A549 (cell line): ENCODE measurements at regions not wholly inside any gene's neighbourhood (a gene's known extent, or its start where the extent isn't known, plus 50 kb on each side); places are given as distances from the start of the nearest gene placed in this dataset.
A peak's percentile ranks its signal among the peaks of the same experiment; 100 is the strongest.

Experiments used
- ATAC-seq, 2 experiments: fragments of 200-7000 bp in 1 of 2; fragments of >200 bp in 1 of 2; cut with Nextera tagmentation in 1 of 2; cut with Tn5 transposase in 1 of 2; 3 replicates each; pipeline versions ENCODE4 v1.8.0 to v1.9.1; 2018 to 2020; ENCODE audit warnings: mild to moderate bottlenecking in 1 of 2, moderate library complexity in 1 of 2
- CTCF ChIA-PET: fragments of 300-600 bp; sonication (Branson Sonifier 250); formaldehyde crosslinking; extraction: SDS; loops from one replicate; lab custom pipeline; 2021; ENCODE audit warnings: antibody characterized with exemption, inconsistent platforms; lab: Yijun Ruan, JAX
- POLR2A ChIA-PET: fragments of 350-600 bp; formaldehyde crosslinking; extraction: SDS; loops from one replicate; lab custom pipeline; 2021; ENCODE audit warnings: antibody characterized with exemption, inconsistent platforms; lab: Yijun Ruan, JAX
- DNase-seq, 2 experiments: peaks; one replicate each; pipeline versions ENCODE4 v3.0.0 to v3.0.0-alpha.2; 2011 to 2016; ENCODE audit warnings: low read depth in 1 of 2, low spot score in 1 of 2
- FAIRE-seq: peaks from 2 replicates; lab custom pipeline; 2011; peaks lifted over from hg19 to GRCh38; lab: Jason Lieb, UNC
- H3K27ac ChIP-seq, 2 experiments: fragments of >200 bp; sonication (Bioruptor Twin); formaldehyde crosslinking; 3 replicates each; pipeline ENCODE4 v1.5.1; 2016 to 2017
- H3K4me1 ChIP-seq: fragments of >200 bp; sonication (Bioruptor Twin); formaldehyde crosslinking; 3 replicates; pipeline ENCODE4 v1.6.1; 2016
- H3K4me2 ChIP-seq: fragments of >200 bp; sonication (Bioruptor Twin); formaldehyde crosslinking; 3 replicates; pipeline ENCODE4 v1.6.1; 2016
- H3K4me3 ChIP-seq: fragments of >200 bp; sonication (Bioruptor Twin); formaldehyde crosslinking; 3 replicates; pipeline ENCODE4 v1.5.1; 2016
- H3K9me3 ChIP-seq: fragments of >200 bp; sonication (Bioruptor Twin); formaldehyde crosslinking; 3 replicates; pipeline ENCODE4 v1.6.1; 2016
- BCL3 ChIP-seq: fragments of >200 bp; sonication (Bioruptor Twin); formaldehyde crosslinking; IDR thresholded peaks from 3 replicates; pipeline ENCODE4 v1.6.1; 2016
- BHLHE40 ChIP-seq: IDR thresholded peaks from 2 replicates; pipeline ENCODE4 v1.6.1; 2012; ENCODE audit warnings: low read depth, low read length, inconsistent platforms
- E2F6 ChIP-seq: IDR thresholded peaks from 2 replicates; pipeline ENCODE4 v1.6.1; 2012; ENCODE audit warnings: low read depth, borderline replicate concordance
- EHF ChIP-seq: fragments of 250-450 bp; sonication (Bioruptor Pico); IDR thresholded peaks from 2 replicates; pipeline ENCODE4 v1.5.0; 2020; ENCODE audit warnings: mild to moderate bottlenecking
- FOSB ChIP-seq: fragments of 250-450 bp; sonication (Bioruptor Pico); IDR thresholded peaks from 2 replicates; pipeline ENCODE4 v1.5.0; 2020; ENCODE audit warnings: mild to moderate bottlenecking, moderate library complexity
- FOSL2 ChIP-seq, 2 experiments: fragments of 450-650 bp in 1 of 2; fragments of >200 bp in 1 of 2; sonication (Bioruptor Twin) in 1 of 2; formaldehyde crosslinking; IDR thresholded peaks; 2 replicates each; pipeline versions ENCODE4 v1.5.0 to v1.6.1; 2016 to 2020; ENCODE audit warnings: mild to moderate bottlenecking in 1 of 2, moderate library complexity in 1 of 2
- FOXS1 ChIP-seq: fragments of 250-450 bp; sonication (Bioruptor Pico); IDR thresholded peaks from 2 replicates; pipeline ENCODE4 v1.5.0; 2020; ENCODE audit warnings: mild to moderate bottlenecking, moderate library complexity
- GATA3 ChIP-seq: IDR thresholded peaks from 2 replicates; pipeline ENCODE4 v1.6.1; 2012; ENCODE audit warnings: borderline replicate concordance
- HDAC2 ChIP-seq: fragments of 200-600 bp; sonication (generic); IDR thresholded peaks from 2 replicates; pipeline ENCODE4 v1.6.1; 2016
- HES2 ChIP-seq: fragments of >200 bp; sonication (Bioruptor Twin); formaldehyde crosslinking; IDR thresholded peaks from 2 replicates; pipeline ENCODE4 v1.6.1; 2016
- HOXA7 ChIP-seq: fragments of 250-450 bp; sonication (Bioruptor Pico); IDR thresholded peaks from 2 replicates; pipeline ENCODE4 v1.5.0; 2020; ENCODE audit warnings: mild to moderate bottlenecking, moderate library complexity
- HOXB13 ChIP-seq: fragments of 250-450 bp; sonication (Bioruptor Pico); IDR thresholded peaks from 2 replicates; pipeline ENCODE4 v1.5.0; 2020; ENCODE audit warnings: low read depth, mild to moderate bottlenecking, moderate library complexity
- HOXB5 ChIP-seq: fragments of 250-450 bp; sonication (Bioruptor Pico); IDR thresholded peaks from 2 replicates; pipeline ENCODE4 v1.5.0; 2020; ENCODE audit warnings: mild to moderate bottlenecking, moderate library complexity
- MAFK ChIP-seq: fragments of 450-650 bp; IDR thresholded peaks from 2 replicates; pipeline ENCODE4 v1.6.1; 2014; ENCODE audit not compliant: partially characterized antibody
- NPAS2 ChIP-seq: fragments of 250-450 bp; sonication (Bioruptor Pico); IDR thresholded peaks from 2 replicates; pipeline ENCODE4 v1.8.0; 2022; ENCODE audit warnings: mild to moderate bottlenecking, moderate library complexity, borderline replicate concordance
- NR3C1 ChIP-seq: fragments of >200 bp; sonication (Bioruptor Twin); formaldehyde crosslinking; IDR thresholded peaks from 3 replicates; pipeline ENCODE4 v1.6.1; 2017
- PBX3 ChIP-seq: IDR thresholded peaks from 2 replicates; pipeline ENCODE4 v1.6.1; 2012
- POLR2A ChIP-seq: IDR thresholded peaks from 2 replicates; pipeline ENCODE4 v1.6.1; 2012; ENCODE audit warnings: mild to moderate bottlenecking, low read length
- POLR2AphosphoS2 ChIP-seq: conservative IDR thresholded peaks from 2 replicates; pipeline ENCODE4 v1.6.1; 2012; ENCODE audit warnings: low read length, improper control_type of control experiment, inconsistent platforms
- RARB ChIP-seq: fragments of 250-450 bp; sonication (Bioruptor Pico); IDR thresholded peaks from 2 replicates; pipeline ENCODE4 v1.8.0; 2021; ENCODE audit warnings: mild to moderate bottlenecking, moderate library complexity
- TFCP2L1 ChIP-seq: fragments of 250-450 bp; sonication (Bioruptor Pico); IDR thresholded peaks from 2 replicates; pipeline ENCODE4 v1.5.0; 2021; ENCODE audit warnings: mild to moderate bottlenecking
- TP53 ChIP-seq: fragments of 250-450 bp; sonication (Bioruptor Pico); IDR thresholded peaks from 2 replicates; pipeline ENCODE4 v1.5.0; 2021; ENCODE audit warnings: mild to moderate bottlenecking, moderate library complexity
- USF2 ChIP-seq: fragments of 450-650 bp; IDR thresholded peaks from 2 replicates; pipeline ENCODE4 v1.6.1; 2014; ENCODE audit warnings: antibody characterized with exemption
- ZNF302 ChIP-seq: fragments of 250-450 bp; sonication (Bioruptor Pico); IDR thresholded peaks from 2 replicates; pipeline ENCODE4 v1.9.0; 2021; ENCODE audit warnings: inconsistent platforms, mild to moderate bottlenecking, moderate library complexity
- WGBS: methylation state at CpG from one replicate; pipeline ENCODE4 v1.1.6; 2017; ENCODE audit errors: missing lambda C conversion rate; 5-methylcytosine and 5-hydroxymethylcytosine counted together

GRCh38 chr2:184520441-184520840, 77.9 kb upstream of the ZNF804A start:
- TF ChIP-seq RARB (CRISPR knock-in tag): no peak
- TF ChIP-seq HOXB5 (CRISPR knock-in tag): no peak
- TF ChIP-seq PBX3: no peak
- no peak for TF ChIP-seq USF2
- no peak for TF ChIP-seq HES2
- TF ChIP-seq ZNF302 (CRISPR knock-in tag): no peak
- TF ChIP-seq FOSL2 (IDR thresholded peaks at IDR 0.05): no peak
- no peak for TF ChIP-seq FOSL2 (CRISPR knock-in tag; IDR thresholded peaks at IDR 0.05)
- no peak for TF ChIP-seq NR3C1
- no peak for TF ChIP-seq FOXS1 (CRISPR knock-in tag)
- no peak for TF ChIP-seq HOXB13 (CRISPR knock-in tag)
- TF ChIP-seq POLR2A: no peak
- Histone ChIP-seq H3K27ac (no peak overlapping the region), H3K4me3 (no peak overlapping the region), H3K4me1 (no peaks in the 10 kb centered on the region), H3K4me2 (no peak overlapping the region), H3K9me3 (no peaks in the 10 kb centered on the region)
- no peak for ATAC-seq
- 2% methylated on average over 1 of the region's 1 CpG for WGBS
- POLR2A ChIA-PET: no interaction called here
- CTCF ChIA-PET: no interaction called here
- DNase-seq: no peak
- no peak for FAIRE-seq

- ChIA-PET POLR2A (no interaction called here), CTCF (no interaction called here)
- H3K4me3 ChIP-seq: no peak overlapping the region
- WGBS: 54% methylated on average over 11 of the region's 11 CpGs
- H3K27ac ChIP-seq: no peak overlapping the region
- no peak for TF ChIP-seq NR3C1
- no peak for TF ChIP-seq HOXB13 (CRISPR knock-in tag)
- ATAC-seq (no peak), DNase-seq (no peak), FAIRE-seq (no peak)
- H3K4me2 ChIP-seq: no peak overlapping the region
- no peaks in the 10 kb centered on the region; the same call in 2 of the 3 replicates for H3K9me3 ChIP-seq
- no peaks in the 10 kb centered on the region for H3K4me1 ChIP-seq
Observed at GRCh38 chr2:184523732-184524131, 74.6 kb upstream of the ZNF804A start.

GRCh38 chr2:184524551-184525382, 73.6 kb upstream of the ZNF804A start:
- CTCF ChIA-PET: no interaction called here
- 45% methylated on average over 13 of the region's 16 CpGs for WGBS
- POLR2A ChIA-PET: no interaction called here
- ATAC-seq (no peak), FAIRE-seq (no peak), DNase-seq (no peak)
- Histone ChIP-seq H3K4me2 (no peak overlapping the region), H3K27ac (no peak overlapping the region), H3K9me3 (no peaks in the 10 kb centered on the region; the same call in 2 of the 3 replicates), H3K4me1 (no peaks in the 10 kb centered on the region), H3K4me3 (no peak overlapping the region)
- TF ChIP-seq FOSB (CRISPR knock-in tag): no peak

- ATAC-seq (no peak), DNase-seq (peak in 1 of 2 experiments; percentile 2), FAIRE-seq (no peak)
- H3K4me2 ChIP-seq: no peak overlapping the region
- no peaks in the 10 kb centered on the region for H3K4me1 ChIP-seq
- no peak overlapping the region for H3K4me3 ChIP-seq
- no peaks in the 10 kb centered on the region; the same call in 2 of the 3 replicates for H3K9me3 ChIP-seq
- no peak overlapping the region for H3K27ac ChIP-seq
- ChIA-PET POLR2A (no interaction called here), CTCF (no interaction called here)
- TF ChIP-seq FOSB (CRISPR knock-in tag): no peak
- no peak for TF ChIP-seq NPAS2
- TF ChIP-seq TP53 (CRISPR knock-in tag): no peak
- no peak for TF ChIP-seq USF2
- no peak for TF ChIP-seq PBX3
- no peak for TF ChIP-seq E2F6
- no peak for TF ChIP-seq HOXA7
- TF ChIP-seq EHF (CRISPR knock-in tag): no peak
- no peak for TF ChIP-seq TFCP2L1 (CRISPR knock-in tag)
- TF ChIP-seq BHLHE40: no peak
- TF ChIP-seq GATA3: no peak
- no peak for TF ChIP-seq HDAC2
- no peak for TF ChIP-seq BCL3
- TF ChIP-seq POLR2AphosphoS2: no peak
- TF ChIP-seq RARB (CRISPR knock-in tag): no peak
- no peak for TF ChIP-seq MAFK
Observed at GRCh38 chr2:184527058-184527457, 71.3 kb upstream of the ZNF804A start.
